Activated naive CD4-positive, alpha-beta T cell treated with Interleukin-2 at 50 U/mL for 16 hours (primary cell): ENCODE measurements at regions not wholly inside any gene's neighbourhood (a gene's known extent, or its start where the extent isn't known, plus 50 kb on each side); places are given as distances from the start of the nearest gene placed in this dataset.
A peak's percentile ranks its signal among the peaks of the same experiment; 100 is the strongest.
"Not testable (repeated sequence)": the region's sequence is repeated elsewhere in the genome, so short reads cannot be mapped to it uniquely, and the experiment has no call there.

Experiments
- DNase-seq: peaks from one replicate; pipeline ENCODE4 v3.0.0-alpha.2; 2020

DNA sequence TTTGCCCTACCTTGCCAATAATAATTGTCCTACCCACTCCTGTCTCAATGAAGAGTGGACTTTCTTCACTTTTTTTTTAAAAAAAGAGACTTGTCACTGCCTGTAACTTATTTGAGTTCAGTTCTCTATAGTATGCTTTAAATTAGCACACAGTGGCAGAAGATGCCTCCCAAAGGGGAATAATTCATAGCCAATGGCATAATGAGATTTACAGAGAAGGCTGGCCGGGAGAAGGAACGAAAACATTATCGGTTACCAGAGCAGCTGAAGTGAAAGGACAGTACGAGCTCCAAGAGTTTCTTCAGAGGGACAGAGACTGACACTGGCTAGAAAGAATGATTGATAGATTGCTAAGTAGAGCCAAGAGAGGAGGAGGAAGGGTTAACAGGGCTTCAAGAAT is 356.3 kb downstream of the EMP1 start:
- no peak for DNase-seq

DNA sequence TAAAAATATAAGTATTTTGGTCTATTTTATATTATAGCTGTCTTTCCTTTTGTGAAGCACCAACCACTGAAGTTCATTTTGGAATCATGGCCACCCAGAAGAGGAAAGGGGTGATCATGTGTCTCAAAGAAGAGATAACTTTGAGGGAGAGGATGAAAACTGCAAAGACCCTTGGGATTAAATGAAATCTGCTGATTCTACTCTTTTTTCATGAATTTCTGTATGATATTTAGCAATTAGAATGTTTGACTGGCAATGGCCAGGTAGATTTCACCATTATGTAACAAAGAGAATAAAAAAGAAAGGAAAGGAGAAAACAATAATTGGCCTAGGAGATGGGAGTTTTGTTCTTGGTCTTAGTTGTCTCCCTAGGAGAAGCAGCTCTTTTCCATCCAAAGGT is 350.8 kb downstream of the EMP1 start:
- DNase-seq: no peak

DNA sequence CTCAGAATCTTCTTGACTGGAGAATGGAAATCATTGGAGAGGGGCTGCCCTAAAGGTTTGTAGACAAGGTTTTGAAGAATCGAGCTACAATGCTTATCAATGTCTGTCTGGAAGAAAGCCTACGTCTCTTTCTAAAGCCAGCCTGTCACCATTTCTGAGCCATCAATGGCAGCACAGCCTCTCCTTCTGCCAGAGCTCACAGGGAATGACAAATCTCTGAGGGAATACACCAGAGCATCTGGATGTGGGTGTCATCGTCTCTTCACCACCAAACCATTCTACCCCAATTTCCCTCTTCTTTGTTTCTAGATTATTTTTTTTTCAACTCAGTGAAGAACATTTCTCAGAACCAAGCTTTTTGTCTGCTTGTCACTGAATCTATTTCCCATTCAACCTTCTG is 349.7 kb downstream of the EMP1 start:
- DNase-seq: no peak

DNA sequence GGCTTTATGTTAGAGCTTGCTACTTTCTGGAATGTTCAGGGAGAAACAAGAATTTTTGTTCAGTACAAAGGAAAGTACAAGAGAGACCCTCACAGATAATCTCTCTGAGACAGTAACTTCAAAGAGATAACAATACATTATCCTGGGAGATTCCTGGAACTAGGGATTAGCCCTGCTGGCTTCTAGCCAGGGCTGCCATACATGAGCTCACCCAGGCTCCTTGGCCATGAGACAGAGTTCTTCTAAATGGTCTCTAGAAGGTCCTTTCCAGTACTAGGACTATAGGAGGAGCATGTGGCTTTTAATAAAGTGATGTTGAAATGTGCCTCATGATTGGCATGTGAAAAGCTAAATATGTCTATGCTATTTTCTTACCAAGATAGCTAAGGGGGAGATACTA is 342.5 kb downstream of the EMP1 start:
- DNase-seq: no peak

DNA sequence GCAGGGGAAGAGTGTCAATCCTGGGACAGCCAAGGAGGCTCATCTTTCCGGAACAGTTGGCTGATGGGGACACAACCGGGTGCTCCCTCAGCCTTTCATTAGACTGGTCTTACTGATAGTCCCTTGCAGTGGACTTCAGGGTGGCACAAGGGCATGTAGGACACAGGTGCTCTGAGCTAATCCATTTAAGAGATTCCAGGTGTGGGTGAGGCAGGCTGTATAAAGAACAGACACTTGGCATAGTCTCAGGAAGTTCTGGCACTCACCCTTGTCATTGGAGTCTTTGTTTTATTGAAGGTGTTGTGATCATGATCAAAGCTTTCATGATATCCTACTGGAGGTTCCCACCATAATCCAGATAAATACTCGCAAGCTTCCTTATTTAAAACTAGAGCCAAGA is 341.6 kb downstream of the EMP1 start:
- no peak for DNase-seq

DNA sequence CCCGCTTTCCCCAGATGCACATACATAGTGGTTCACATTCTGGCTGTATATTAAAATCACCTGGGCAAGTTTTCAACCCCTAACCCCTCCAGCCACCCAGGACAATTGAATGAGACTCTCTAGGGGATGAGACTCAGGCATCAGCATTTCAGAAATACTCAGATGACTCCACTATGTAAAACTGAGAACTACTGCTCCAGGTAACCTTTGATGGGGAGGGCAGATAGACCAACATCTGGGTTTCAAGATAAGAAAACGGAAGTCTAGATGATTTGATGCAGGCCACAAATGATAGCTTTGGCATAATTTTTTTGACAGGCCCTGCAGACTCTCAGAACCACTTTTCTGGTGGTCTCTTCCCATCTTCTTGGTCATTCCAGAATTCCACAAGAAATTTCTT is 341.1 kb downstream of the EMP1 start:
- no peak for DNase-seq

DNA sequence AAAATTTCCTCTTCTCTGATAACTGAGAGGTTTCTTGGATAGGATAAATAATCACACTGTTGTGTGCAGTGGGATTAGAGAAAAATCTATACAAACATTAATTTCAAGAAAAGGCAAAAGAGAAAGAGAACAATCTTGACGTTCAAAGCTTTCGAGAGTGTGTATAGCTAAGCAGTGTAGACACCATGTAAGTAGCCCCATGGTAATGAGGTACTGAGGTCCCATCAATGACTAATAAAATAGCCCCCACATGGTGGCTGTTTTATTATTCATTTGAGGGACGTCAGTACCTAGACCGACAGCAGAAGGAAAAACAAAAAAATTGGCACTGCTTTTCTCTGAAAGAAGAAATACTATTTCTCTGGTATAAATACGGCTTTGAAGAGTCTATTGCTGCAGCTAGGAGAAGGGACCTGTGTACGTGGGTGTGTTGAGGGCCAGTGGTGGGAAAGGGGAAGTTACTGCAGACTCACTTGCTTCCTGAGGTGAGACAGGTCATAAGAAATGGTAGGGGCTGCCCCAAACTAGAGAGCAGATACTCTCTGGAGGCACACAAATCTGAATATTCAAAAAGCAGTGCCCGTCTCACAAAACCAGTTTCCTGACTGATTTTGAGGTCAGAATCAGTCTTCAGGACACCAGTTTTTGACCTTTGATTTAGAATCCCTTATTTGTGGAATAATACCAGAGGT is 339.8 kb downstream of the EMP1 start:
- no peak for DNase-seq

DNA sequence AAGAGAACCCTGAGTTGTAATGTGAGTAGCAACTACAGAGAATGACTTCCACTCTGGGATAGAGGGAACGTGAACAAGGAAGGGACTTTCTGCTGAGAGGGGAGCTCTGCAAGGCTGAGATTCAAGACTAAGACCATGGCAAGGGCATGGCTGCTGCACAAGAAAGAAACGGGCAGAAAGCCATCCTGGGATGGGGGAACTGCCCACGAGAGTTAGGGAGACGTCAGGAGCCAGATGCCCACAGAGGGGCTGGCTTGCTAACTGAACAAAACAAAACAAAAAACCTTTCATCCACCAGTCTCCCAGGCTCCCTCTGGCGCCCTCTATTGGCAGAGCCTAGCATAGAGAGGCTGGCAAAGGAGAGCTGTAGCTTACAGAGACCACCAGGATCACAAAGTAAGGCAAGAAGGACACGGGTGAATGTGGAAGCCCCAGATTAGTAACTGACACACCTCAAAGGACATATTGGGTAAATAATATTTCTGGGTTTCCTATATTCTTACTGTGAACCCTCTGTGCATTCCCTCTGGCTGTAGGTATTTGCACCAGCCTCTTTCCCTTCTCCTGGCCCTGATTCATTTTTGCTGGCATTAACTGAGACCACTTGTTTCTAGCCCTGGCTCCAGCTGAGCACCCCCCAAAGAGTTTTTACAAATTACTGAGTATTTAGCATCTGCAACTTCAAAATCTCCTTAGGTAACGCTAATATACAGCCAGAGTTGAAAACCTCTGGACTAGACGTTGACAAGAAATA is 338.3 kb downstream of the EMP1 start:
- peak; percentile 9 for DNase-seq

DNA sequence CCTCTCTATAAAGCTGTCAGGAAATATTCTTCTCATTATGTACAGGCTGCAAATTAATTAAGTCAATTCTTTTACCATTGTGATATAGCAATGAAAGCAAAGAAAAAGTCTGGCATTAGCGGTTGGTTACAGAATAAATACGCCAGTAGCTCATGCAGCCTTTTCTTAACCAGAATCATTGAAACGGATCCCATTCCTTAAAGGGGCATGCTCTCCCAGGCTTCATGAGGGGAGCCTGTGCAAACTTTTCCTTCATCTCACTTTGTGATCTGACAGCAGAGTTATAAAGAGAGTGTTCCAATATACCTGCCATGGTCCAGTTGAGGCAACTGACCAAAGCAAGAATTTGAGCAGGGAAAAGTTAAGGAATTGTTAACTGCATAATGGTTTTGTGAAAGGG is 337.7 kb downstream of the EMP1 start:
- no peak for DNase-seq

DNA sequence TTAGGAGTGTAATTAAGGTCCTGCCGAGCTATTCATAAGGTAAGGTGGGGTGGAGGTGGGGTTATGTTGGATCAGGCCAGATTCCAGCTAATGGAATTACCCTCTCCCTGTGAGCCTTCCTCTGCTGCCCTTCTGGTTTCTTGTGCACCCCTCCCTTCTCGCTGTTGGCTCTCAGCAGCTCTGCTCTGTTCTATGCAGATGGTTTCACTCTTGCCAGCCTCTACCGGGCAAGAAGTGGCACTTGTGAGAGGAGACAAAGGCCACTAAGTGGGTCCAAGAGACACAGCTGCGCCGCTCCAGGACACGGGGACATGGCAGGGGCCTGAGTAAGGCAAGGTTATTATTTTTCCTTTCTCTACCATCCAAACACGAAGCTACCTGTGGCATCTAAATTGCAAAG is 334.4 kb downstream of the EMP1 start:
- DNase-seq: no peak

DNA sequence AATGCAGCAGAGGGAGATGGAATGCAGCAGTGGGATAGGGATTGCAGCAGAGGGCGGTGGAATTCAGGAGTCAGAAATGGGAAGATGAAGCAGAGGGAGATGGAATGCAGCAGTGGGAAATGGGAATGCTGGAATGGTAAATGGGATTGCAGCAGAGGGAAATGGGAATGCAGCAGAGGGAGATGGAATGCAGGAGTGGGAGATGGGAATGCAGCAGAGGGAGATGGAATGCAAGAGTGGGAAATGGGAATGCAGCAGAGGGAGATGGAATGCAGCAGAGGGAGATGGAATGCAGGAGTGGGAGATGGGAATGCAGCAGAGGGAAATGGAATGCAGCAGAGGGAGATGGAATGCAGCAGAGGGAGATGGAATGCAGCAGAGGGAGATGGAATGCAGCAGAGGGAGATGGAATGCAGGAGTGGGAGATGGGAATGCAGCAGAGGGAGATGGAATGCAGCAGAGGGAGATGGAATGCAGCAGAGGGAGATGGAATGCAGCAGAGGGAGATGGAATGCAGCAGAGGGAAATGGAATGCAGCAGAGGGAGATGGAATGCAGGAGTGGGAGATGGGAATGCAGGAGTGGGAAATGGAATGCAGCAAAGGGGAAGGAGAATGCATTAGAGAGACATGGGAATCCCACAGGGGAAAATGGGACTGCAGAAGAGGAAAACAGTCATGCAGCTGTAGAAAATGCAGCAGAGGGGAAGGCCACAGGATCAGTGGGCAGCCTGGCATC is 329.8 kb downstream of the EMP1 start:
- DNase-seq: not testable (repeated sequence)

DNA sequence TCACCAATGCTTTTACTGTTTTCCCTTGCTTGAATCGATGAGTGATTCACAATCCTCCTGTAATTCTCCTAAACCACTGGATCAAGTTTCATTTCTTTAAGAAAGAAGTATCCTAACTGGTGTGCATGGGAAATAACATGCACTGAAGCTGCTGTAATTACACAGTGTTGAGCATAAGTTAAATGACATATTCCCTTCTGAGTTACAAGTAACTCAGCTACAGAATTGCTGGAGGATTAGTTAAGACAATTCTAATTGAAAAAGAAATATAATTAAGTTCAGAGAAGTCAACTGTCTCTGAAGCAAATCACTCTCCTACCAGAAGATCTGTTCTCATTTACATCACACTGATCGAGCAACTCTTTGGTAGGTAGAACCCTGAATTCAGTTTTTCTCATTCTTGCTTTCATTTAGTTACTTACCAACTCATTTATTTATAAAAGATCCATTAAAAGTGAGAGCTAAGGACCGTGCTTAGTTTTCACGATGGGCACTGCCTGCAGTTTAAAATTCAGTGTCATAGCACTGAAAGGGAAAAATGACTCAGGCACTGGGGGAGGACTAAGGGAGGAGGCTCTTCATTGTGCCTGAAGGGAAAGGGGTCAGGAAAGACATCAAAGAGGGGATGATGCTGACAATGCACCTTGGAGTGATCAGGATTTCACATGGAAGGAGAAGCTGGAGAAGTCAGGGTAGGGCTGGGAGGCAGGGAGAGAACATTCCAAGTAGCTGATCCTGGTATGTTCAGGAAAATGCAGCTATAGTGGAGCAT is 327.2 kb downstream of the EMP1 start:
- no peak for DNase-seq

DNA sequence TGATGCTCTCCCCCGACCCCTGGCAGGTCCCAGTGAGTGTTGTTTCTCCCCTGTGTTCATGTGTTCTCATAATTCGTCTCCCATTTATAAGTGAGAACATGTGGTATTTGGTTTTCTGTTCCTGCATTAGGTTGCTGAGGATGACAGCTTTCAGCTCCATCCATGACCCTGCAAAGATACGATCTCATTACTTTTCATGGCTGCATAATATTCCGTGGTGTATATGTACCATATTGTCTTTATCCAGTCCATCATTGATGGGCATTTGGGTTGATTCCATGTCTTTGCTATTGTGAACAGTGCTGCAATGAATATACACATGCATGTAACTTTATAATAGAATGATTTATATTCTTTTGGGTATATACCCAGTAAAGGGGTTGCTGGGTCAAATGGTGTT is 321.5 kb downstream of the EMP1 start:
- not testable (repeated sequence) for DNase-seq

DNA sequence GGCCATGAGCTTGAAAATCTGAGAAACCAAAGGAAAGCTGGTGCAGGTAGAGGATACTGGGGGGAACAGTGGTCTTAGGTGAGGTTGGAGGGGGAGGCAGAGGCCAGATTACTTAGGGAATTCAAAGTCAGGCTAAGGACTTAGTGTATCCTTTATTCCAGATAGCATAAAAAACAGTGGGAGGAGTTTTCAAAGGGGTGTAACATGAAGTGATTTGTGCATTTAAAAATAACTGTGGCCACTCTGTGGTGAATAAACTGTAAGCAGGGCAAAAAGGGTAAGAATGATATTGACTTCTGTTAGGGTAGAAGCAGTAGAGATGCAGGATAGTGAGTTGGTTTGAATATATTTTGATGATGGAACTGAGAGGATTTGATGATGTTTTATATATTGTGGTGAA is 313.2 kb downstream of the EMP1 start:
- no peak for DNase-seq

DNA sequence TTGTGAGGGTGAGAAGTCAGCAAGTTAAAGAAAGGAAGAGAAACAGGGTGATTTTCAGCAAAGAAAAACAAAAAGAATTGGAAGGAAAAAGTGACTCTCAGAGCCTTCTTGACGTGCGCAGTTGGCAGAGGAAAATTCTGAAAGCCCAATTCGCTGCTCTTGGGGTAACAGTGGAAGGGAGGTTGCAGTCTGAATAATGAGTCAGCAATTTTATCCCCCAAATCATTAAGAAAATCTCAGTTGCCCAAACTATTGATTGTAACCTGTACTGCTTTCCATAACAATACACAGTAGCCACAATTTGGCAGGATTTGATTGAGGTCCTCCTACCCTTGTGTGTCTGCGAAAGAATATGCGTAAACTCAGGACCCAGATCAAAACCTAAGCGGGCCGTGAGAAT is 309.1 kb downstream of the EMP1 start:
- DNase-seq: no peak

DNA sequence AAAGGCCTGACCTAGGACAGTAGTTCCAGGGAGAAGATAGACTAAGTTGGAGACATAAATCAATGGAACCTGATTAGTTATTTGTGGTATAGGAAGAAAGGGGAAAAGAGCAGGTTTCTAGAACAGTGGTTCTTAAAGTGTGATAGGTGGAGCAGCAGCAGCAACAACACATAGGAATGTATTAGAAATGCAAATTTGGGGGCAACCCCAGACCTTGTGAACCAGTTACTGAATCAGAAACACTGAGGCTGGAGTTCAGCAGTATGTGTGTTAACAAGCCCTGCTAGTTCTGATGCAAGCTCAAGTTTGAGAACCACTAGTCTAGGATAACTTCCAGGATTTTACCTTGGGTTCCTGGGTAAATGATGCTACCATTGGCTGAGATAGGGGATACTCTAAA is 308.7 kb downstream of the EMP1 start:
- DNase-seq: no peak

DNA sequence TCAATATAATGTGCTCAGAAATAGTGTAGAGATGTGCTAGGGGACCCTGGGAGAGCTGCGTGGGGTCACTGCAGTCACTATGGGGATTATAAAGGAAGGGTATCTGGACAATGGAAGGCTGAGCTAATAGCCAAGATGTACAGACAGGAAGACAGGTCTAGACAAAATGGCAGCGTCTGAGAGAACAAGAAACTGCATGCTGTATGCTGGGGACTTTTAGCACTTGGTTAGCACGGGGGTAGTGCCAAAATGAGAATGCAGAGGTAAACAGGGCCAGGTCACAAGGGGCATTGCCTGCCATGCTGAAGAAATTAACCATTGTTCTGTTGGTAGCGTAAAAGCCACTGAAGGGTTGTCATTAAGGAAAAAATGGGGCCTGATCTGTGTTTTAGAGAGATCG is 308.2 kb downstream of the EMP1 start:
- no peak for DNase-seq

DNA sequence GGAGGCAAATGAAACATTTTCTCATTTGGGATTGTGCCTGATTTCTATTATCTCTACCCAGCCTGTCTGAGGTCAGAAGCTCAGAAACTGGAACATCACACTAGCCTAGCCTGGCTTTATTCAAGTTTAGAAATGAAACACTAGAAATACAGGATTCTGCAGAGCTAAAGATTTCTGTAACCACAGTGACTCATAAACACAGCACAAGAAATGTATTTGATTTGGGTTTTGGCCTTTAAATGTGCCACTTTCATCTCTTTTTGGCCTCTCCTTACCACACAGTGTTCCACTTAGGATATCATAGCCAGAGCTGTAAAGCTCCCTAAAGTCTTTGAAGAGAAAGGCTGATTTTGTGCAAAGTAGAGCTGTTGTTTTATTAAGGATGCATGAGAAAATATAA is 307.5 kb downstream of the EMP1 start:
- DNase-seq: no peak

DNA sequence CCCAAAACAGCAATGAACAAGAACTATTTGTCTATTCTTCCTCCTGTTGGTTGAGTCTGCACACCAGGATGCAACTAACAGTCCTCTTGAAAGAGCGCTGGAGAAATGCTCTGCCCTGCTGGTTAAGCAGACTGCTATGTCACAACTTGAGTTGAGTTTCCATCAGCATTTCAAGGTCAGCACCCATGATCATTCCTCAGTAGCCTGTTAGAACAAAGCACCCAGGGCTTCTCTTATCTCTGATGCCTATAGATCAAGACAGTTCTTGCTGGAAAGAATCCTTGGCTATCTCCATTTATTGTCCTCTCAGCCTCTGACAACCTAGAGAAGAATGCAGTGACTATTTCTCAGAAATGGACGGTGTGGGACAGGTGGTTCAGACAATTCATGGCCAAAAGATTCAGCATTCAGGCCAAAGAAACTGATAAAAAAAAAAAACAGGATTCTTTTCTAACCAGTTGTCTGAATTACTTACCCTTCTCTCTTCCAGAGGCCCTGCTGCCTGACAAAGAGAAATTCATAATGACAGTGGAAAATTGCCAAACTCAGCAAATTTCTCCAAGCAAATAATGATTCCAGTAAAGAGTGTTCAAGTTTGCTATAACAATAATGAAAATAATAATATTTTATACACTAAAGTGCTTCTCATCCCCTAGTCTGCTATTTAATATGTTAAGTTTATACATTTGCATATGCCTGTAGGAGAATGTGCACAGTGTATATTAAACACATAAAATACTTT is 306.7 kb downstream of the EMP1 start:
- DNase-seq: no peak

DNA sequence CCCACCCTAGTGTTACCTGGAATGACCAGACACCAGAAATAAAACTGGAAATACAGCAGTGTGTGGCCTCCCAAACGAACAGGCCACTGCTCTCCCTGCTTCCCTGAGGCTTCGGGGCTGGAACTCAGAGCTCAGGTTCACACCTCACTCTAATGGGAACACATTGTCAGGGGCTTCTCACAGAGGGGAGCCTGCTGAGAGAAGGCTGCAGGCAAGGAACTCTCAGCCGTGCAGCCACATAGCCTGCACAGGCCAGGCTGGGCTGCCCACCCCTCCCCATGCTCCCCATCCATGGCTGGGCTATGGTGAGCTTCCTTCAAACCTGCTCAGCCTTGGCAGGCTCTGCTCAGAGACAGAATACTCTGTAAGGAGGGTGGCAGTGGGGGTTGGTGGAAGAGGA is 302.5 kb downstream of the EMP1 start:
- DNase-seq: no peak

DNA sequence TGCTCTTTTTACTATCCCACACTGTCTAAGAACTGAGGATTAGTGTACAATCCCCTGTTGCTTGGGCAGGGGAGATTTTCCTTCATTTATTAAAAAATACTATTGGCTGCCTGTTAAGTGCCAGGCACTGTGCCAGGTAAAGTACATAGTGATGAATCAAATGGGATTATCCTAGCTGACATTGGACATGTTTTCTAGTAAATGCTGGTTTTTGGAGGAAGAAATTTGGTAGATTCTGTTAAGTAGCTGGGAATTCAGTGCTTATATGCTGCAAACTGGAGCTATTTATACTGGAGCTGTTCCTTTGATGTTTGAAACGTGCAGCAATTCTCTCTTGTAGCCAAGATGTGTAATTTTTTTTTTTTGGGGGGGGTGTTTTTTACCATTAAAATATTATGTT is 299.6 kb downstream of the EMP1 start:
- no peak for DNase-seq

DNA sequence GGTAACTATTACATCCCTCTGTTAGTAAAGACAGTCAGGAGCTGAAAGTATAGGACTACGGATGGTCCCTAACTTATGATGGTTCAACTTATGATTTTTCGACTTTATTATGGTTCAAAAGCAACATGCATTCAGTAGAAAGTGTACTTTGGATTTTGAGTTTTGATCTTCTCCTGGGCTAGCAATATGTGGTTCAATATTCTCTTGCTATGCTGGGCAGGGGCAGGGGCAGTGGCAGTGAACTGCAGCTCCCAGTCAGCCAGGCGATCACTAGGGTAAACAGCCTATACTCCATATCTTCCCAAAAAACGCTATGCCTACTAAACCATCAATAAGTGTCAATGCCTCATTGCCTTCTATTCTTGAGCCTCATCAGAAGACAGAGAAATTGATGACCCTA is 292.7 kb downstream of the EMP1 start:
- DNase-seq: no peak

DNA sequence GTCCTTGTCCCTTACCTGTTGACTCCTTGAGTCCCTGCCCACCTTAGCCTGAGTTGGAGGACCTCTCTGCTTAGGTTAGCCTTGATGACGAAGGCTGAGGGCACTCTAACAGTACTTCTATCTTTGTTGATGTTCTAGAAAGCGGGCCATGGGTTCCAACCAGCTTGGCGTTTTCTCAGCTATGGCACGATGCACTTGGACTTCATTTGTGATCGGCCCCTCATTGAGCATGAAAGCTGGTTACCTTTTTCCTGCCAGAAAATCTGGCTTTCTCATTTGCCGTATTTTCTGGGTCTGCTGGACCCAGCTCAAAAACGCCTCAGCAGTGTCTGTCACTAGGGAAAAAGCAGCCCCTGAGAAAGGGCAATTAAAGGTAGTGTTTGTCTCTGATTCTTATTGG is 290.8 kb downstream of the EMP1 start:
- DNase-seq: no peak
